GM23338 (cell line): ENCODE measurements at regions not wholly inside any gene's neighbourhood (a gene's known extent, or its start where the extent isn't known, plus 50 kb on each side); places are given as distances from the start of the nearest gene placed in this dataset.

ENCODE experiments used
- CREB1 ChIP-seq: fragments of 250-450 bp; sonication (Bioruptor Pico); IDR thresholded peaks from 2 replicates; pipeline ENCODE4 v1.5.0; 2020; ENCODE audit warnings: low read depth, mild to moderate bottlenecking, moderate library complexity
- CTCF ChIP-seq, 2 experiments: fragments of 200-600 bp in 1 of 2; sonication (generic) in 1 of 2; conservative IDR thresholded peaks; 2 replicates each; pipeline versions ENCODE4 v1.5.1 to v1.6.1; 2016 to 2017; ENCODE audit warnings: antibody characterized with exemption in 2 of 2, low read depth in 2 of 2, mild to moderate bottlenecking in 2 of 2, moderate library complexity in 1 of 2
- EZH2 ChIP-seq: fragments of 200-600 bp; sonication (generic); IDR thresholded peaks from one replicate; pipeline ENCODE4 v1.8.0; 2017; ENCODE audit warnings: antibody characterized with exemption, mild to moderate bottlenecking, low read depth; ENCODE audit not compliant: unreplicated experiment
- EZH2phosphoT487 ChIP-seq: fragments of 200-600 bp; sonication (generic); IDR thresholded peaks from one replicate; pipeline ENCODE4 v1.8.1; 2018; ENCODE audit warnings: antibody characterized with exemption; ENCODE audit not compliant: unreplicated experiment
- POLR2AphosphoS5 ChIP-seq: IDR thresholded peaks from 2 replicates; pipeline ENCODE4 v1.6.1; 2016; ENCODE audit warnings: antibody characterized with exemption, low read depth
- REST ChIP-seq: IDR thresholded peaks from one replicate; pipeline ENCODE4 v1.6.1; 2018; ENCODE audit warnings: antibody characterized with exemption; ENCODE audit not compliant: unreplicated experiment
- ZNF331 ChIP-seq: fragments of 250-450 bp; sonication (Bioruptor Pico); IDR thresholded peaks from 2 replicates; pipeline ENCODE4 v1.5.0; 2020; ENCODE audit warnings: low read depth, mild to moderate bottlenecking, moderate library complexity

- TF ChIP-seq CTCF (conservative IDR thresholded peaks at IDR 0.05; ENCODE audit: low read depth in 2 of 2), result no peak
- TF ChIP-seq EZH2phosphoT487, result no peak
- no peak for TF ChIP-seq EZH2
- TF ChIP-seq ZNF331 (CRISPR knock-in tag), result no peak
- TF ChIP-seq CREB1 (CRISPR knock-in tag), result no peak
- TF ChIP-seq REST, result no peak
- TF ChIP-seq POLR2AphosphoS5, result no peak
Observed at GRCh38 chr15:47410247-47410646, 307.1 kb upstream of the SEMA6D start.
